HS-5 (cell line): ENCODE measurements at regions not wholly inside any gene's neighbourhood (a gene's known extent, or its start where the extent isn't known, plus 50 kb on each side); places are given as distances from the start of the nearest gene placed in this dataset.

Source experiments
- DNase-seq: peaks from one replicate; pipeline ENCODE4 v3.0.0-alpha.2; 2012; ENCODE audit warnings: low read depth

GRCh38 chr3:74564560-74564959 lies 49.9 kb downstream of the CNTN3 start:
- DNase-seq: no peak

GRCh38 chr3:74562558-74563269 lies 51.7 kb downstream of the CNTN3 start:
- no peak for DNase-seq

GRCh38 chr3:74561881-74562280 lies 52.6 kb downstream of the CNTN3 start:
- no peak for DNase-seq

- no peak for DNase-seq
Observed at GRCh38 chr3:74559261-74559660, 55.2 kb downstream of the CNTN3 start.

- DNase-seq: no peak
Observed at GRCh38 chr3:74550686-74551085, 63.8 kb downstream of the CNTN3 start.

GRCh38 chr3:74546426-74546825 lies 68.0 kb downstream of the CNTN3 start:
- no peak for DNase-seq

- no peak for DNase-seq
Observed at GRCh38 chr3:74542441-74542840, 72.0 kb downstream of the CNTN3 start.

- no peak for DNase-seq
Observed at GRCh38 chr3:74539876-74540275, 74.6 kb downstream of the CNTN3 start.

- no peak for DNase-seq
Observed at GRCh38 chr3:74538669-74539068, 75.8 kb downstream of the CNTN3 start.

- DNase-seq: no peak
Observed at GRCh38 chr3:74537857-74538256, 76.6 kb downstream of the CNTN3 start.

- DNase-seq: no peak
Observed at GRCh38 chr3:74537164-74537563, 77.3 kb downstream of the CNTN3 start.

- no peak for DNase-seq
Observed at GRCh38 chr3:74535281-74535680, 79.2 kb downstream of the CNTN3 start.

GRCh38 chr3:74534611-74535010 lies 79.8 kb downstream of the CNTN3 start:
- no peak for DNase-seq

GRCh38 chr3:74532446-74532845 lies 82.0 kb downstream of the CNTN3 start:
- DNase-seq: peak; percentile 86

- DNase-seq: no peak
Observed at GRCh38 chr3:74531491-74531890, 83.0 kb downstream of the CNTN3 start.

GRCh38 chr3:74529145-74529544 lies 85.3 kb downstream of the CNTN3 start:
- no peak for DNase-seq

- DNase-seq: no peak
Observed at GRCh38 chr3:74527566-74527965, 86.9 kb downstream of the CNTN3 start.

GRCh38 chr3:74523811-74524210 lies 90.6 kb downstream of the CNTN3 start:
- no peak for DNase-seq

- no peak for DNase-seq
Observed at GRCh38 chr3:74520895-74521294, 93.6 kb downstream of the CNTN3 start.

- DNase-seq: no peak
Observed at GRCh38 chr3:74518610-74519009, 95.8 kb downstream of the CNTN3 start.

GRCh38 chr3:74516019-74516418 lies 98.4 kb downstream of the CNTN3 start:
- no peak for DNase-seq

GRCh38 chr3:74515451-74515850 lies 99.0 kb downstream of the CNTN3 start:
- DNase-seq: no peak

- DNase-seq: no peak
Observed at GRCh38 chr3:74511078-74511477, 103.4 kb downstream of the CNTN3 start.

- no peak for DNase-seq
Observed at GRCh38 chr3:74510261-74510818, 104.1 kb downstream of the CNTN3 start.
